ENCODE measurements at regions not wholly inside any gene's neighbourhood (a gene's known extent, or its start where the extent isn't known, plus 50 kb on each side); places are given as distances from the start of the nearest gene placed in this dataset.
A peak's percentile ranks its signal among the peaks of the same experiment; 100 is the strongest.

DNA sequence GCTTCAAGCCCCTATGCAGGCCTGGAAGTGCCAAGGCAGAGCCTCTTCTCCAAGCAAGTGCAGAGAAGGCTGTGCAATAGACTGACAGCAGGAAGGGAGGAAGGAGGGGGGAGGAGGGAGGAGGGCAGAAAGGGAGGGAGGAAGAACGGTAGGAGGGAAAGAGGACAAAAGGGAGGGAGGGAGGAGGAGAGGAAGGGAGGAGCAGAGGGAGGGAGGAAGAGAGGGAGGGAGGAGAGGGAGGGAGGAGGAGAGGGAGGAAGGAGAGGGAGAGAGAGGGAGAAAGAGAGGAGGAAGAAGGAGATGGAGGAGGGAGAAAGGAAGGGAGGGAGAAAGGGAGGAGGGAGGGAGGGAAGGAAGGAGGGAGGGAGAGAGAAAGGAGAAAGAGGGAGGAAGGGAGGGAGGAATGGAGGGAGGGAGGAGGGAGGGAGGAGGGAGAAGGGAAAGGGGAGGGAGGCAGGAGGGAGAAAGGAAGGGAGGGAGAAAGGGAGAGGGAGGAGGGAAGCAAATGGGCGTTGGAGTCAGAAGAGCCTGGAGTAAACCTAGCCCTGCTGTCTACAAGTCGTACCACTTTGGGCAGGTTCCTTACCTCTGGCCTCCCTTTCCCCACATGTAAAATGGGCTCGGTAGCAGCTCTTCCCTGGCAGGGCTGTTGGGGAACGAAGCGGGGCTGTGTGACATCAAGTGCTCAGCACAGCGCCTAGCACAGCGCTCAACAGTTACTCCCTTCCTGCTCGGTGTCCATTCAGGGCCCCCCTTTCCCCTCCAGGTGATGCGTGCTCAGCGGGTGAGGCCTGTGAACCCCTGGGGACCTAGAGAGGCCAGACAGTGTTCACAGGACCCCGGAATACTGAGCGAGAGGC is 244.6 kb downstream of the NPHP4 start:
- ChIA-PET CTCF (no interaction called here), RAD21 (ENCODE audit: low non-redundant PET in 1 of 2, low total read pairs in 2 of 2, uncharacterized antibody in 2 of 2, unreplicated experiment in 2 of 2) (no interaction called here), POLR2A (no interaction called here)
- no TSS peak for BruUV-seq (replicated peaks)
- Histone ChIP-seq H3K27ac (ENCODE audit: low read depth, low read length) (no peak overlapping the region), H4K20me1 (ENCODE audit: insufficient read depth) (no peaks in the 10 kb centered on the region), H2AFZ (ENCODE audit: low read depth, low read length, poor library complexity, severe bottlenecking) (no peak overlapping the region), H3K9ac (ENCODE audit: low read length) (no peak overlapping the region), H3K27me3 (ENCODE audit: insufficient read depth, low read length) (no peaks in the 10 kb centered on the region), H3K9me3 (ENCODE audit: control insufficient read depth in 1 of 2, insufficient read depth in 1 of 2, low read depth in 1 of 2, low read length in 2 of 2) (no peaks in the 10 kb centered on the region), H3K4me3 (replicated peaks in 1 of 2; ENCODE audit: low read depth in 1 of 2, low read length in 2 of 2) (no peak overlapping the region), H3K79me2 (ENCODE audit: insufficient read depth, low read length) (no peaks in the 10 kb centered on the region), H3K9me2 (ENCODE audit: insufficient read depth) (no peaks in the 10 kb centered on the region), H3K4me2 (ENCODE audit: low read length) (no peak overlapping the region), H3K4me1 (ENCODE audit: control insufficient read depth in 1 of 2, insufficient read depth in 2 of 2, low read length in 2 of 2) (no peaks in the 10 kb centered on the region), H3K36me3 (ENCODE audit: control insufficient read depth in 1 of 2, insufficient read depth in 2 of 2, low read length in 2 of 2) (no peaks in the 10 kb centered on the region)
- TF ChIP-seq TCF7L2 (IDR thresholded peaks at IDR 0.05; ENCODE audit: borderline replicate concordance, extremely low read depth, insufficient read depth, insufficient read length) (no peak), ZNF274 (IDR thresholded peaks at IDR 0.05; ENCODE audit: low read depth, low read length) (no peak), ZFX (IDR thresholded peaks at IDR 0.05) (no peak), SRF (IDR thresholded peaks at IDR 0.05; ENCODE audit: low read depth) (no peak), SP1 (IDR thresholded peaks at IDR 0.05; ENCODE audit: low read depth) (no peak), CBX3 (IDR thresholded peaks at IDR 0.05; ENCODE audit: low read depth) (no peak), EZH2phosphoT487 (IDR thresholded peaks at IDR 0.05; ENCODE audit: borderline replicate concordance) (no peak), JUND (IDR thresholded peaks at IDR 0.05) (no peak), ELF1 (IDR thresholded peaks at IDR 0.05; ENCODE audit: borderline replicate concordance, low read depth) (no peak), FOSL1 (IDR thresholded peaks at IDR 0.05; ENCODE audit: low read depth) (no peak)
- TF ChIP-seq, protein P1, sequence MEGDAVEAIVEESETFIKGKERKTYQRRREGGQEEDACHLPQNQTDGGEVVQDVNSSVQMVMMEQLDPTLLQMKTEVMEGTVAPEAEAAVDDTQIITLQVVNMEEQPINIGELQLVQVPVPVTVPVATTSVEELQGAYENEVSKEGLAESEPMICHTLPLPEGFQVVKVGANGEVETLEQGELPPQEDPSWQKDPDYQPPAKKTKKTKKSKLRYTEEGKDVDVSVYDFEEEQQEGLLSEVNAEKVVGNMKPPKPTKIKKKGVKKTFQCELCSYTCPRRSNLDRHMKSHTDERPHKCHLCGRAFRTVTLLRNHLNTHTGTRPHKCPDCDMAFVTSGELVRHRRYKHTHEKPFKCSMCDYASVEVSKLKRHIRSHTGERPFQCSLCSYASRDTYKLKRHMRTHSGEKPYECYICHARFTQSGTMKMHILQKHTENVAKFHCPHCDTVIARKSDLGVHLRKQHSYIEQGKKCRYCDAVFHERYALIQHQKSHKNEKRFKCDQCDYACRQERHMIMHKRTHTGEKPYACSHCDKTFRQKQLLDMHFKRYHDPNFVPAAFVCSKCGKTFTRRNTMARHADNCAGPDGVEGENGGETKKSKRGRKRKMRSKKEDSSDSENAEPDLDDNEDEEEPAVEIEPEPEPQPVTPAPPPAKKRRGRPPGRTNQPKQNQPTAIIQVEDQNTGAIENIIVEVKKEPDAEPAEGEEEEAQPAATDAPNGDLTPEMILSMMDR (IDR thresholded peaks at IDR 0.05 in 2 of 3, conservative IDR thresholded peaks at IDR 0.05 in 1 of 3; ENCODE audit: borderline replicate concordance in 1 of 3, insufficient read depth in 1 of 3, low read depth in 2 of 3, low read length in 2 of 3), result no peak
- TF ChIP-seq, protein P2, sequence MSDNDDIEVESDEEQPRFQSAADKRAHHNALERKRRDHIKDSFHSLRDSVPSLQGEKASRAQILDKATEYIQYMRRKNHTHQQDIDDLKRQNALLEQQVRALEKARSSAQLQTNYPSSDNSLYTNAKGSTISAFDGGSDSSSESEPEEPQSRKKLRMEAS (IDR thresholded peaks at IDR 0.05), result no peak
- peak; percentile 9; the same call in 1 of the 2 replicates for ATAC-seq
- intact Hi-C loops (cut with micrococcal nuclease), result loop anchor here (2.0 to 10.0 kb wide), 2 partner anchors 227 to 1837 kb away; no protein-coding TSS in a partner anchor
- DNase-seq (ENCODE audit: low read depth, low spot score), result no peak

Measured in HCT116 (cell line).